Body of pancreas (tissue), 4 donors: ENCODE measurements at regions not wholly inside any gene's neighbourhood (a gene's known extent, or its start where the extent isn't known, plus 50 kb on each side); places are given as distances from the start of the nearest gene placed in this dataset.

Experiments used
- CTCF ChIP-seq, 7 experiments: fragments of 450-650 bp in 4 of 7; fragments of 200-600 bp in 3 of 7; sonication (generic) in 3 of 7; IDR thresholded peaks; one replicate each; pipeline ENCODE4 v1.5.1; 2016 to 2019; ENCODE audit warnings: antibody characterized with exemption in 7 of 7
- POLR2A ChIP-seq, 3 donors: fragments of 450-650 bp; IDR thresholded peaks; one replicate each; pipeline ENCODE4 v1.6.1; 2016; ENCODE audit warnings: antibody characterized with exemption in 3 of 3, mild to moderate bottlenecking in 2 of 3

- TF ChIP-seq CTCF (IDR thresholded peaks at IDR 0.05), result no peak
- TF ChIP-seq POLR2A (IDR thresholded peaks at IDR 0.05), result no peak
Measured at GRCh38 chr9:110093417-110093816, 114.5 kb downstream of the C9orf152 start.
